Inferior parietal cortex (tissue), 1 donor: ENCODE measurements at regions not wholly inside any gene's neighbourhood (a gene's known extent, or its start where the extent isn't known, plus 50 kb on each side); places are given as distances from the start of the nearest gene placed in this dataset.

ENCODE experiments used
- DNase-seq: peaks from one replicate; pipeline ENCODE4 v3.0.0-alpha.2; 2016; ENCODE audit errors: extremely low spot score

- no peak for DNase-seq
These were observed 173.9 kb downstream of the CALCRL start for GRCh38 chr2:187274146-187274545.

GRCh38 chr2:187272255-187272654 lies 175.8 kb downstream of the CALCRL start:
- no peak for DNase-seq

- DNase-seq: no peak
These were observed 176.2 kb downstream of the CALCRL start for GRCh38 chr2:187271825-187272224.

GRCh38 chr2:187266645-187267044 lies 181.4 kb downstream of the CALCRL start:
- DNase-seq: no peak

- DNase-seq: no peak
These were observed 181.9 kb downstream of the CALCRL start for GRCh38 chr2:187266147-187266546.

- DNase-seq: no peak
These were observed 183.4 kb downstream of the CALCRL start for GRCh38 chr2:187264612-187265011.

- no peak for DNase-seq
These were observed 184.1 kb downstream of the CALCRL start for GRCh38 chr2:187263675-187264560.

GRCh38 chr2:187261705-187262104 lies 186.3 kb downstream of the CALCRL start:
- no peak for DNase-seq

GRCh38 chr2:187252063-187252462 lies 196.0 kb downstream of the CALCRL start:
- no peak for DNase-seq

GRCh38 chr2:187250137-187250536 lies 197.9 kb downstream of the CALCRL start:
- no peak for DNase-seq

- DNase-seq: no peak
These were observed 214.2 kb downstream of the CALCRL start for GRCh38 chr2:187233811-187234210.

- no peak for DNase-seq
These were observed 215.3 kb downstream of the CALCRL start for GRCh38 chr2:187232749-187233148.

GRCh38 chr2:187230088-187230487 lies 218.0 kb downstream of the CALCRL start:
- no peak for DNase-seq

- DNase-seq: peak; percentile 27
These were observed 219.1 kb downstream of the CALCRL start for GRCh38 chr2:187228986-187229385.

GRCh38 chr2:187224989-187225388 lies 223.1 kb downstream of the CALCRL start:
- DNase-seq: no peak

- DNase-seq: no peak
These were observed 228.0 kb downstream of the CALCRL start for GRCh38 chr2:187220071-187220470.

GRCh38 chr2:187215532-187216240 lies 232.4 kb downstream of the CALCRL start:
- no peak for DNase-seq

GRCh38 chr2:187214306-187214705 lies 233.7 kb downstream of the CALCRL start:
- DNase-seq: no peak

- no peak for DNase-seq
These were observed 234.3 kb downstream of the CALCRL start for GRCh38 chr2:187213798-187214197.

GRCh38 chr2:187210726-187211125 lies 237.3 kb downstream of the CALCRL start:
- DNase-seq: no peak

- no peak for DNase-seq
These were observed 239.8 kb downstream of the CALCRL start for GRCh38 chr2:187208199-187208785.

- no peak for DNase-seq
These were observed 240.9 kb downstream of the CALCRL start for GRCh38 chr2:187207126-187207525.

- no peak for DNase-seq
These were observed 241.6 kb downstream of the CALCRL start for GRCh38 chr2:187206471-187206870.
